GM18499 (cell line): ENCODE measurements at regions not wholly inside any gene's neighbourhood (a gene's known extent, or its start where the extent isn't known, plus 50 kb on each side); places are given as distances from the start of the nearest gene placed in this dataset.
"Not testable (repeated sequence)": the region's sequence is repeated elsewhere in the genome, so short reads cannot be mapped to it uniquely, and the experiment has no call there.

ENCODE experiments used
- ATAC-seq: cut with Tn5 transposase; IDR thresholded peaks from one replicate; pipeline ENCODE4 v1.9.1; 2021; ENCODE audit warnings: moderate number of reproducible peaks; ENCODE audit not compliant: insufficient read depth, unreplicated experiment

DNA sequence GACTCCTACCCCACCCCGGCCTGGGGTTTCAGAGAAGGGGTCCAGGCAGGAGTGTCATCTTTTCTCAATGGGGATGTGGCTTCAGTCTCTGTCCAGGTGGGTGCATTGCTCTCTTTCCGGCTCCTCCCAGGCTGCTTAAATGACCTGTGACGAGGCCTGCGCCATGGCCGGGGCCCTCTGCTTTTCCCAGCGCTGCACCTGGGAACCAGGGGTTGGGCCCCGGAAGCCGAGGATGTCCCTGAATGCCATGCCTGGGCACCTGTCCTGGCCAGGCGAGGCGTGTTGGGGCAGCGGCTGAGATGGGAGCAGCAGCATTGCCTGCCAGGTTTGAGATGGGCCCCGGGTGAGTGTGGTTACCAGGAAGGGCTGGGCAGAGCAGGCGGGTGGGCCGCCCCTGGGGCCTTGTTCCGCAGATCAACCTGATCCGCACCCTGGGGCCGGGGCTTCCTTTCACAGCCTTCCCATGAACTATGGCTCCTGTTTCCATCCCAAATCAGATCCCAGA lies 147.4 kb downstream of the SEC14L1 start:
- ATAC-seq: no peak

DNA sequence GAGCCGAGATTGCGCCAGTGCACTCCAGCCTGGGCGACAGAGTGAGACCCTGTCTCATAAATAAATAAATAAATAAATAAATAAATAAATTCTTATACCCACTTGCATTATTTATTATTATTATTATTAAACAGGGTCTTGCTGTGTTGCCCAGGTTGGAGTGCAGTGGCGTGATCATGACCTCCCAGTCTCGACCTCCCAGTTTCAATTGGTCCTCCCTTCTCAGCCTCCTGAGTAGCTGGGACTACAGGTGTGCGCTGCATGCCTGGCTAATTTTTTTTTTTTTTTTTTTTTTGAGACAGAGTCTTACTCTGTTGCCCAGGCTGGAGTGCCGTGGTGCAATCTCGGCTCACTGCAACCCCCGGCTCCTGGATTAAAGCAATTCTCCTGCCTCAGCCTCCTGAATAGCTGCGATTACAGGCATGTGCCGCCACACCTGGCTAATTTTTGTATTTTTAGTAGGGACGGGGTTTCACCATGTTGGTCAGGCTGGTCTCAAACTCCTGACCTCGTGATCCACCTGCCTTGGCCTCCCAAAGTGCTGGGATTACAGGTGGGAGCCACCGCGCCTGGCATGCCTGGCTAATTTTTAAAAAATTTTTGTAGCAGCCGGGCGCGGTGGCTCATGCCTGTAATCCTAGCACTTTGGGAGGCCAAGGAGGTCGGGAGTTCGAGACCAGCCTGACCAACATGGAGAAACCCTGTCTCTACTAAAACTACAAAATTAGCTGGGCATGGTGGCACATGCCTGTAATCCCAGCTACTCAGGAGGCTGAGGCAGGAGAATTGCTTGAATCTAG lies 150.2 kb downstream of the SEC14L1 start:
- ATAC-seq: not testable (repeated sequence)

DNA sequence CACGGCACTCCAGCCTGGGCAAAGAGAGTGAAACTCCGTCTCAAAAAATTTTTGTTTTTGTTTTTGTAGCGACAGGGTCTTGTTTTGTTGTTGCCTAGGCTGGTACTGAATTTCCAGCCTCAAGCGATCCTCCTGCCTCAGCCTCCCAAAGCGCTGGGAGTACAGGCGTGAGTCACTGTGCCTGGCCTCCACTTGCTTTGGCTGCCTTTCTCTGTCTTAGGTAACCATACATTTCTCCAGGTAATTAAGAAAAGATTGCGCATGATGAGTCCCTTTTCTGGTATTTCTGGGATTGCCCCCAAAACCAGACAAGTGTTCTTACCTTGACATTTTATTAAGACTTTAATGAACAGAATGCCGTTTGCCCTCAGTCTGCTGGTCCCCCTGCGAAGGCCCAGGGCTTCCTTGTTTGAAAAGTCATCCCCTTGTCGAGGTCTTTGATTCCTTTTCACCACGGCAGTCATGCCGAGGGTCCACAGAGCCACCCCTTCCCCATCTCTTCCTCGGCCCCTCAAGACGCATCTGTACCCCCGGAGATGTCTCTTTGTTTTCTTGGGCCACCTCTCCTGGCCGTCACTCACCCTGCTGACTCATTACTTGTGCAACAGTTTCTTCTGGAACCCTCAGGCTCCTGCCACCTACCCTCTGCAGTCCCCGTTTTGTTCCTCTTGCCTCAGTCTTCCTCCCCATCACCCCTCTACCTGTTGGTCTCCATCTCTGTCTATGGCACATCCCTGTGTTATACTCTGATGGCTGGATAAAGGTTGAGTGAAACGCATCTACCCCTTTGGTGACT lies 151.0 kb downstream of the SEC14L1 start:
- no peak for ATAC-seq

DNA sequence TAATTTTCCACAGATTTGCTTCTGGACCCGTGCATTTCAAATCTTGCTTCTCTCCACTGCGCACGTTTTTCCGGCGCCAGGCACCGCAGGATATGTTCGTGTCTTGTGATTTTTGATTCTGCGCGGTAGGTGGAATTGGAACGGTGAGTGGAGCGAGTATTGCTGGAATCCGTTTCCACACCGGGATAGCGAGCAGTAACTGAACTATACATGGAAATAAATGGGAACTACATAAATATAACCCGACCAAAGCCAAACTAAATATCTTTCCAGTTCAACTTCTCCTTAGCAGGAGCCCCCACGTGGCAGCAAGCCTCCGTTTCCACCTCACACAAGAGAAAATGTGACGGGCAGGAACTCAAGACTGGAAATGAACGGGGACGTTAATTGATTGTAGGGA lies 154.0 kb downstream of the SEC14L1 start:
- no peak for ATAC-seq

DNA sequence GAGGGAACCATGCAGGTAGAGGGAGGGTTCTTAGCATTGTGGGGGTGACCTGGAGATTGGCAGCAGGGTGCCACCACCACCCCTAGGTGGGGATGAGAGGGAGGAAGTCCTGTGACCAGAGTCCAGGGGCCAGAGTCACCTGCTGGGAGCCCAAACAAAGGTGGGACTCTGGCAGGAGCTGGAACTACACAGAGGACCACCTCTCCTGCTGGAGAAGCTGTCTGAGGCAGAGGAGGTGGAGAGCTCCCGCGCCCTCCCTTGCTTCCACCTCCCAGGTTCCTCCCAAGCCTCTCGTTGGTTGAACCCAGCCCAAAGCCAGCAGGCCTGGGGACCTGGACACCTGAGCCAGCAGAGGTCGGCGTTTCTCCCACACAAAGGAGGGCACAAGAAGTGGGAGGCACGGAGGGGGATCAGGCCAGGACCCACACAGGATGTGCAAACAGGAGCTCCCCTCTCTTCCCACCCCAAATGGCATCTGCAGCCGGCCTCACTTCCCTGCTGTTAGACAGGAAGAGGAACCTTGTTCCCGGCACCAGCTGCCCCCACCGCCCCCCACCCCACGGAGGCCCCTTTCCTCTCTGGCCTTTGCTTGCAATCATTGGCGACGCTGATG lies 154.6 kb downstream of the SEC14L1 start:
- ATAC-seq: no peak

DNA sequence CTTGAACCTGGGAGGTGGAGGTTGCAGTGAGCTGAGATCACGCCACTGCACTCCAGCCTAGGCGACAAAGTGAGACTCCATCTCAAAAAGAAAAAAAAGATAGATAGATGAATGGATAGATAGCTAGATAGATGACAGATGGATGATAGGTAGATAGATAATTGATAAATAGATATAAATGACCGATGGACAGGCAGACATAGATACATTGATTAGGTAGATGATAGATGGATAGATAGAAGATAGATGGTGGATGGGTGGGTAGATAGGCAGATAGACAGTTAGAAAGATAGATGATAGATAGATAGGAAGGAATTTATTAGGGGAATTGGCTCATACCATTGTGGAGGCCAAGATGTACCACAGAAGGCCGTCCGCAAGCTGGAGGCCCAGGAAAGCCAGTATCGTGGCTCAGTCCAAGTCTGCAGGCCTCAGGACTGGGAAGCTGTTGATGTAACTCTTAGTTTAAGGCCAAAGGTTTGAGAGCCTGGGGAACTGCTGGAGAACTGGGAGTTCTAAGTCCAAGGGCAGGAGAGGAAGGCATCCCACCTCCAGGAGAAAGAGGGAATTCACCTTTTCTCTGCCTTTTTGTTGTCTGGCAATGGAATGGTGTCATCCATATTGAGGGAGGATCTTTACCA lies 156.1 kb downstream of the SEC14L1 start:
- ATAC-seq: no peak

DNA sequence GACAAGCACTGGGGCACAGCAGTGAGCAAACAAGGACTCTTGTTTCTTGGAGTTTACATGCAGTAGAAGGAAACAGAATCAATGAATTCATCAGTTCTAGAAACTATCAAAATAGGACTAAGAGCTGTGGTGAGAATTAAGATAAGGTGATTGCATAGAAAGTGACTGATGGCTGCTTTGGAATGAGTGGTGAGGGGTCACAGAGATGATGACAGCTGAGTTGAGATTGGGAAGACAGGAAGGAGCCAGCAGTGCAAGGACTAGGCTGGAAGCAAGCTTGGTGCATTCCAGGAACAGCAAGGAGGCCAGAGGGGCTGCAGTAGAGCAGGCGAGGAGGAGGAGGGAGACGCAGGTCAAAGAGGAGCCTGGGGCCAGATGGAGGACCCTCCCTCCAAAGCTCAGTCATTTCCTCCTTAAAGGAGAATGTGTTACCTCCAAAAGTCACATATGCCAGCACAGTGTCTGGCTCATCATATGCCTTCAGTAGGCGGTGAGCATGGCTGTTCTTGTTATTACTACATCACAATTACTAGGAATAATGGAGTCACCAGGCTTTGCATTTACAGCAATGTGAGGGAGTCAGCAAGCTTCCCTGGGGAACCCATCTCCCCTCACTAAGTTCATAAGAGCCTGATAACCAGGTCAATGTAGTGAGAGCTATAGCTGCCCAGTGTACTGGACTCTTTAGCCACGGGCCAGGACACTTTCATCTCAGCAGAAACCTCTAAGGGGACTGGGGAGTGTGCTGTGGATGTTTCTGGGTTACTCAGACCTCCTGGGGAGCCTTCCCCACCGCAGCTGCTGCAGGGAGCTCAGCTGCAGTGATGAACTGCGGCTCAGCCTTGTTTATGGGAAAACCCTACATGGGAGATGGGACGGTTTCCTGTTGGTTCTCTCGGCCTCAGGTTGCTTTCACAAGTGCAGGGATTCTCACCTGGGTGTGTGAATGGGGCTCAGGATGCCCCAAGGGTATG lies 157.2 kb downstream of the SEC14L1 start:
- no peak for ATAC-seq

DNA sequence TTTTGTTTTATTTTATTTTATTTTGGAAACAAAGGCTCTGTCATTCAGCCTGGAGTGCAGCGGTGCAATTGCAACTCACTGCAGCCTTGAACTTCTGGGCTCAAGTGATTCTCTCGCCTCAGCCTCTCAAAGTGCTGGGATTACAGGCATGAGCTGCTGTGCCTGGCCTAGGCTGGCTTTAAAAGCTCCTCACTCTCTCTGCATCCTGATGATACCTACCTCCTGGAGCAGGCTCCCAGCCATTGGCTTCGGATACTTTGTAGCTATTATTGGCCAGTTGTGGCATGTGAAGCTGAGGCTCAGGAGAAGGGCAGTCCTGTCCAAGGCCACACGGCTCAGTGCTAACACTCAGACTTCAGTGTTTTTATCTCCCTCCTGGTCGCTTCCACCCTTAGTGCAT lies 158.0 kb downstream of the SEC14L1 start:
- no peak for ATAC-seq

DNA sequence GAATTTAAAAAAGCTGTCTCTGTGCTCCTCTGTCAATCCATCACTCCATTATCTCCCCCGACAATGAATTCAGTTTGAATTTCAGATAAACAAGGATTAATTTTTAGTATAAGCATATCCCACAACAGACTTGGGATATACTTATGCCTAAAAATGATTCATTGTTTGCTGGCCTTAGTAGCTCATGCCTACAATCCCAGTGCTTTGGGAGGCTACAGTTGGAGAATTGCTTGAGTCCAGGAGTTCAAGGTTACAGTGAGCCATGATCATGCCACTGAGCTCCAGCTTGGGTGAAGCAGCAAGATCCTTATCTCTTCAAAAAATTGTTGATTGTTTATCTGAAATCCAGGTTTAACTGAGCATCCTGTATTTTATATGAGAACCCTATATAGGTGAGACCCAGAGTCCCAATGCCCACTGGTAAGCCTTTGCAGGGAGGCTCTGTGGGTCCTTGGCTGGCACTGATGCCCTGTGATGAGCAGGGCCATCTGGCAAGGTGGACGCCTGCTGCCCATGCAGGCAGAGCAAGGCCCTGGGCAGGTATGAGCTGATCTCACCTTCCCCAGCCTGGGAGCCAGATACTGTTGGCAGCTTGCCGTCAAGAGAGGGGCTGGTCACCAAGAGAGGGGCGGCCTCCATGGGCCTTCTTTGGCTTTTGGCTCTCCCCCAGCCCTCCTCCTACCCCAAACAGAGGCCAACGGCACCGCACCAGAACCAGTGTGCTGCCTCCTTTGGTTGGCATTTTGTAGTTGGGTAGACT lies 158.7 kb downstream of the SEC14L1 start:
- no peak for ATAC-seq

DNA sequence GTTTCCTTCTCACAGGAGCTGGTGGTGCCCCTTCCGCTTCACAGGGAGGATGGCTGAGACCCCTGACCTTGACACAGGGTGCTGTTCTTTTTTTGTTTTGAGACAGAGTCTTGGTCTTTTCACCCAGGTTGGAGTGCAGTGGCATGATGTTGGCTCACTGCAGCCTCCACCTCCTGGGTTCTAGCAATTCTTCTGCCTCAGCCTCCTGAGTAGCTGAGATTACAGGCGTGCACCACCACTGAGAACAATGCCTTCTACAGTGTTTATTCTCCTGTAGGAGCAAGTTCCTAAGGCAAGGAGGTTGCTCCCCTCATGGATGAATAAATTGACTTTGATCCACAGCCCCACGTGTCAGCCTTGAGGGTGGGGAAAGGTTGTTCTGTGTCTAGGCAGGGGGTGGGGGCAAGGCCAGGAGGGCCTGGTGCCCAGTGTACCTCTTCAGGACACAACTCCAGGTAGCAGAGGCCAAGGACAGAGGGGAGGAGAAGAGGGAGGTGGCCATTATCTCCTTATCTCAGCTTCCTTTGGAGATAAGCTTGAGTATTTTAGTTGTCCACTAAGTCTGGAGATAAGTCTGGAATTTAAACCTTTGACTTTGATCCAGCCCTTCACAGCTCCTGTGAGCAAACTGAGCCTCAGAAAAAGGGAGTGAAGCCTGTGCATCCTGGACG lies 159.4 kb downstream of the SEC14L1 start:
- no peak for ATAC-seq

DNA sequence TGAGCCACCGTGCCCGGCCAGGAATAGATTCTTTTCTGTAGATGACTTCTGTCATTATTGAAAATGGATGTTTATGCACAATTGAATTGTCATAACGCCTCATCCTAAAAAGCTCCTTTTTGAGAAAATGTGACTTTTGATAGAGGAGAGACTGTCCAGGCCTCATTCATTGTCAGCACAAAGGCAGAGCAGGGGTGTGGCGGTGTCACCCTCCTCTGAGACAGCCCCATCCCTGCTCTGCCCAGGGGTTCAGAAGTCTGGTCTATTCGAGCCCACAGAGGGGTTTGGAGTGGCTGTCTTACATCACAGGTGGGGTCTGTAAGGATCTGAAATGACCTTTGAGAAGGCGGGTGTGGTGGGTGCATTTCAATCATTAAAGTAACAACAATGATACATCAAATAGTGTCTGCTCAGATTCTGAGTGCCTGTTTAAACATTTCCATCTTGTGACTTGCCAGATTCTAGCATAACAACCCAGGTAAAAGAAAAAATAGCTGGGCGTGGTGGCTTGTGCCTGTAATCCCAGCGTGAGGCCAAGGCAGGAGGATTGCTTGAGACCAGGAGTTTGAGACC lies 161.0 kb downstream of the SEC14L1 start:
- ATAC-seq: no peak

DNA sequence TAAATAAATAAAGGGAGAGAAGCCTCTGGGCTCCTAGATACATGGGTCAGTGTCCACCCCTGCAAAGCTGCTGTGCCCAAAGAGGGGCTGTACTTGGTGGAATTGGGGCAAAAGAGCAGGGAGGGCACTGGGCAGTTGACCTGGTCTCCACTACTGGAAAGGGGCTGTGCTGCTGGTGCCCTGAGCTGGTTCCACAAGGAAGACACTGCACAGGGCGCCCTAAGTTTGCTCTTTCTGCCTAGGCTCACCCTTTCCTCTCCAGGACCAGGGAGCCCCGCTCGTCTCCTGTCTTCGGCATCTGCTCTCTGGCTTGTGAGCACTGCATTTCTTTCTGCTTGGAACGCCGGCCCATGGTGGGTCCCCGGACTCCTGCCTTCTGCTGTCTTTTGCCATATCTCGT lies 161.9 kb downstream of the SEC14L1 start:
- ATAC-seq: no peak

DNA sequence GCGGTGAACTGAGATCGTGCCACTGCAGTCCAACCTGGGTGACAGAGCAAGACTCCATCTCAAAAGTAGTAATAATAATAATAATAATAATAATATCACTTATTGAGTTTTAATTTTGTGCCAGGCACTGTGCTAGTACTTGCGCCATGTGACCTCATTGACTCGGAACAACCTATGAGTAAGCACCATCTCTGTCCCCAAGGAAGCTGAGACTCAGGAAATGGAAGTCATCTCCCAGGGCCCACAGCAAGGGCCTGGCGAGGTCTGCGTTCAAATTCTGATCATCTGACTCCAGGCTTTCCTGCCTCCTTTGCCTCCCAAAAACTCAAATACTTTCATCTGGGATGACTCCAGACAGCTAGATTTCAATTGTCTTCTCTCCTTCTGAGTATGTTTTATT lies 162.9 kb downstream of the SEC14L1 start:
- no peak for ATAC-seq

DNA sequence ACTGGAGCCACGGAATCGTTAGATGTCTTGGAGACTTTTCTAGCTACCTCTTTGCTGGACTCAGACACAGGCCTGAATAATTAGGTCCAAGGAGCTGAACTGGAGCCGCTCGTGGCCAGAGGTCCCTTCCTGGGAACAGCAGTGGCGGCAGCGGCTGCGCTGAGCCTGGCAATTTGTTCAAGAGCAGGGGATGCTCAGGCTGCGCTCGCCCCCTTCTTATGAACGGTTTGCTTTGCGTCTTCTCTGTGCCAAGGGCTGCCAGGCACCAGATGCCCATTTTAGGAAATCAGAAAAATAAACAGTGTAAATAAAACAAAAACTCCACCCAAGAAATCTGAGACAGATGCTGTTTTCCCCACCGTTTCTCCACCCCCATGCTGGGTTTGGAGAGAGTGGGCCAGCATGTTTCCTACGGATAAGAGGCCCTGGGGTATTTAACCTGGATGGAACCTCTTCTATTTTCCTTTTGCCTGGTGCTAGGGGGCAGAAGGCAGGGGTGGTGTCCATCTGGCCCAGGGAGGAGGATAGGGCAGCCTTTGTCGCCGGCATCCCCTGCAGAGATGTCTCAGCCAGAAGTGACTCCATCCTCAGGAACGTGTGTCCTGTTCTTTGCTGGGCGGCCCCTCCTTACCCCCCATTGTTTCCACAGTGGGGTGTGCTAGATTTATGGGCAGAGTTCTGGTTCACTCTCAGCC lies 163.4 kb downstream of the SEC14L1 start:
- no peak for ATAC-seq

DNA sequence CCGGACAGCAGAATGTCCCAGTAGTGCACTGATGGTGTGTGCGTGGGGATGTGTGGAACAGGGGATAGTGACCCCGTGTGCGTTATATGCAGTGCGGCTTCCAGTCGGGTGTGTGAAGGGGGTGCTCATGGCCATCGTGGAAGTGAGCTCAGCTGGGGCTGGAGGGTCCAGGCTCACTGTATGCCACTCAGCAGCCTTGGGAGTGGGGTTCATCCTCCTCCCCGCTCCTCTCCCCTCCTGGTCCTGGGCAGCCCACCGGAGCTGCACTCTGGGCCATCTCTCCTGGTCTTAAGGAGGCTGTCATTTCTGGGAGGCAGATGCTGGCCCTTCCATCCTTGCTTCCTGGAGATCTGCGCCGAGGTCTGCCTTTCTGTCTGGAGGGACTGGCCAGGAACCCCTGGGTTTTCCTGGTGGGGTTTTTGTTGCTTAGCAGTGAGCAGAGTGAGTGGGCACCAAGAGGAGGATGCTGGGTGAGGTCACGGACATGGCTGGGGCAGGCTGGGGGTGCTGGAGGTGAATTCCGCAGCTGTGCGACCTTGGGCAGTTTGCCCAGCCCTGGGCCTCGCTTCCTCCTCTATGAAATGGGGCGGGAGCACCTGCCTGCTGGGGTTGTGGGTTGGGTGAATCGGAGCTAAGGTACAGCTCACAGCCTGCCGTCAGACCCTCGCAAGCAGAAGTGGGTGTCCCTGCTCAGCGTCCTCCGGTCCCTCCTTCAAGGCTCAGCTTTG lies 164.1 kb downstream of the SEC14L1 start:
- ATAC-seq: no peak

DNA sequence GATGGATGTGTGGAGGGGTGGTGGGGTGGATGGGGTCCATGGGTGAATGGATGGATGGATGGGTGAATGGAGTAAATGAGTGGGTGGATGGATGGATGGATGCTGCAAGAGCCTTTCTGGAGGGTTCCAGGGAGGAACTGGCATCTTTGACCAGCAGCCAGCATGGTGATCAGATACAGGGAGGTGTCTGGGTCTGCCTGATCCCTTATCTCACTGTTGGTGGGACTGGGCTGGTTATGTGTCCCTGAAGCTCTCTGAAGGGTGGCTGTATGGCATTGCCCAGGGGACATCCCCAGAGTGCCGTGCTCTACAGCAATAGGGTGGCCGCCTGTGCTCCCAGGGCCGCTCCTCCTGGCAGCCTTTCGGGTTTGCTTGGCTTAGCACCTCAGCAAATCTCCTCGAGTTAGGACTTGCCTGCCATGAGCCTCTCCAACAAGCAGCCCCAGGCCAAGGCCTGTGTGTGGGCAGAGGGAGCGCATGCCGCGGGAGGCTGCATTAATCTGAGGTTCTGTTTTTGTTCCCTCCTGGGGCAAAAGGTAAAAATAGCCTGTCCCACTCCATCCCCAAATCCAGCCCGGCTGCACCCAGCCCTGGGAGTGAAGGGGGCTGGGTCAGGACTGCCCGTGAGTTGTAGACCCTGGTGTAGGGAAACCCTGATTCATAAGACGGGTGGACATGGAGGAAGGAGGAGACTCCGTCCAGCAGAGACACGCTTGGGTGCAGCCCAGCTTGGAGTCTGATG lies 165.4 kb downstream of the SEC14L1 start:
- no peak for ATAC-seq
